B cell (primary cell): ENCODE measurements at regions not wholly inside any gene's neighbourhood (a gene's known extent, or its start where the extent isn't known, plus 50 kb on each side); places are given as distances from the start of the nearest gene placed in this dataset.

ENCODE experiments used
- ATAC-seq: fragments of 200-7000 bp; cut with Tn5 transposase; one replicate; pipeline ENCODE4 v1.10.0; 2021; ENCODE audit warnings: low read depth, mild to moderate bottlenecking, moderate number of reproducible peaks, moderate library complexity
- CTCF ChIA-PET: fragments of 350-600 bp; sonication (Branson Sonifier 250); formaldehyde crosslinking; loops from one replicate; lab custom pipeline; 2021; ENCODE audit warnings: antibody characterized with exemption, inconsistent platforms; lab: Charles Lee
- POLR2A ChIA-PET: fragments of 350-600 bp; sonication (Branson Sonifier 250); formaldehyde crosslinking; loops from one replicate; lab custom pipeline; 2021; ENCODE audit warnings: antibody characterized with exemption; lab: Charles Lee
- DNase-seq: peaks from one replicate; pipeline ENCODE4 v3.0.0; 2013
- H2AFZ ChIP-seq: 2 replicates; pipeline ENCODE4 v1.6.1; 2012; ENCODE audit warnings: mild to moderate bottlenecking, low read depth, low read length; ENCODE audit not compliant: insufficient read depth, poor library complexity, severe bottlenecking
- H3K27ac ChIP-seq, 2 donors: 1 replicate in 1 of 2; 2 replicates in 1 of 2; pipeline ENCODE4 v1.5.1; 2012 to 2013; ENCODE audit warnings: low read length in 2 of 2, mild to moderate bottlenecking in 2 of 2, moderate library complexity in 1 of 2
- H3K27me3 ChIP-seq, 4 experiments: fragments of 200-600 bp in 1 of 4; sonication (generic) in 1 of 4; replicated peaks in 1 of 4; 1 replicate in 2 of 4; 2 replicates in 2 of 4; pipeline versions ENCODE4 v1.6.1 to v1.7.0; 2013 to 2016; ENCODE audit warnings: low read length in 3 of 4, mild to moderate bottlenecking in 2 of 4, mixed read lengths in 1 of 4, moderate library complexity in 1 of 4; ENCODE audit not compliant: insufficient read depth in 4 of 4, control insufficient read depth in 3 of 4; ENCODE audit errors: control extremely low read depth in 1 of 4
- H3K36me3 ChIP-seq, 2 experiments: replicated peaks in 1 of 2; 1 replicate in 1 of 2; 2 replicates in 1 of 2; pipeline versions ENCODE4 v1.6.1 to v1.7.1; 2013; ENCODE audit warnings: low read length in 1 of 2; ENCODE audit not compliant: insufficient read depth in 2 of 2, control insufficient read depth in 1 of 2; ENCODE audit errors: control extremely low read depth in 1 of 2, extremely low read depth in 1 of 2
- H3K4me1 ChIP-seq, 2 donors: fragments of 200-600 bp in 1 of 2; sonication (generic) in 1 of 2; 1 replicate in 1 of 2; 2 replicates in 1 of 2; pipeline versions ENCODE4 v1.5.1 to v1.6.1; 2013 to 2017; ENCODE audit warnings: low read length in 2 of 2; ENCODE audit not compliant: control insufficient read depth in 2 of 2, insufficient read depth in 2 of 2
- H3K4me2 ChIP-seq: replicated peaks from 2 replicates; pipeline ENCODE3; 2012; ENCODE audit warnings: mild to moderate bottlenecking, low read depth, low read length; ENCODE audit not compliant: poor library complexity, severe bottlenecking
- H3K4me3 ChIP-seq, 5 experiments: fragments of 200-600 bp in 1 of 5; sonication (generic) in 1 of 5; 1 replicate in 3 of 5; 2 replicates in 2 of 5; pipeline versions ENCODE4 v1.5.1 to v1.7.0; 2011 to 2016; ENCODE audit warnings: low read length in 4 of 5, mild to moderate bottlenecking in 4 of 5, low read depth in 2 of 5, control low read depth in 1 of 5, moderate library complexity in 1 of 5; ENCODE audit not compliant: insufficient read depth in 1 of 5; ENCODE audit errors: control extremely low read depth in 1 of 5, extremely low read depth in 1 of 5
- H3K79me2 ChIP-seq: fragments of 200-600 bp; sonication (generic); one replicate; pipeline ENCODE4 v1.6.0; 2016; ENCODE audit warnings: low read length; ENCODE audit not compliant: control insufficient read depth, insufficient read depth
- H3K9ac ChIP-seq: fragments of 200-600 bp; sonication (generic); 2 replicates; pipeline ENCODE4 v1.6.1; 2017; ENCODE audit warnings: mild to moderate bottlenecking, low read length, moderate library complexity
- H3K9me3 ChIP-seq, 3 donors: one replicate each; pipeline versions ENCODE4 v1.6.1 to v1.7.1; 2013; ENCODE audit warnings: low read length in 2 of 3; ENCODE audit not compliant: control insufficient read depth in 2 of 3, insufficient read depth in 1 of 3; ENCODE audit errors: control extremely low read depth in 1 of 3
- H4K20me1 ChIP-seq: 2 replicates; pipeline ENCODE4 v1.6.0; 2012; ENCODE audit warnings: mild to moderate bottlenecking, low read length; ENCODE audit not compliant: insufficient read depth, control insufficient read depth, poor library complexity, severe bottlenecking
- H3K27ac Mint-ChIP-seq: one replicate; pipeline ENCODE4 v1.8.0; 2021; ENCODE audit warnings: mixed read lengths
- H3K27me3 Mint-ChIP-seq: one replicate; pipeline ENCODE4 v1.8.0; 2021; ENCODE audit warnings: mixed read lengths
- H3K4me1 Mint-ChIP-seq: one replicate; pipeline ENCODE4 v1.8.0; 2021; ENCODE audit warnings: mixed read lengths
- H3K4me3 Mint-ChIP-seq: one replicate; pipeline ENCODE4 v1.8.0; 2021; ENCODE audit warnings: mixed read lengths
- H3K9me3 Mint-ChIP-seq: one replicate; pipeline ENCODE4 v1.8.0; 2022; ENCODE audit warnings: mixed read lengths; ENCODE audit not compliant: insufficient read depth
- CTCF ChIP-seq: fragments of 200-600 bp; IDR thresholded peaks from one replicate; pipeline ENCODE4 v1.8.0; 2022; ENCODE audit warnings: antibody characterized with exemption, mild to moderate bottlenecking
- EZH2 ChIP-seq: IDR thresholded peaks from 2 replicates; pipeline ENCODE4 v1.6.1; 2012; ENCODE audit warnings: borderline replicate concordance, low read depth, mild to moderate bottlenecking, moderate library complexity, low read length; ENCODE audit not compliant: insufficient read depth, poor library complexity, severe bottlenecking
- WGBS: methylation state at CpG from one replicate; pipeline ENCODE4 v1.1.5; 2013; ENCODE audit warnings: missing lambda C conversion rate; ENCODE audit not compliant: insufficient coverage; 5-methylcytosine and 5-hydroxymethylcytosine counted together
- intact Hi-C: fragments of 100-400 bp; cut with micrococcal nuclease; formaldehyde crosslinking; loops from one replicate; pipeline ENCODE4 v1.10.0; 2022

- CTCF ChIA-PET = no interaction called here
Observed at GRCh38 chr4:66279084-66279483, 608.8 kb upstream of the EPHA5 start.

GRCh38 chr4:66275411-66276038 lies 605.2 kb upstream of the EPHA5 start:
- Histone ChIP-seq H3K27me3 (no peaks in the 10 kb centered on the region), H2AFZ (no peak overlapping the region), H3K4me2 (no peak overlapping the region), H3K27ac (no peak overlapping the region), H3K9me3 (no peaks in the 10 kb centered on the region), H3K9ac (no peak overlapping the region), H3K4me3 (no peak overlapping the region), H3K4me1 (no peaks in the 10 kb centered on the region), H3K36me3 (no peaks in the 10 kb centered on the region), H4K20me1 (no peaks in the 10 kb centered on the region), H3K79me2 (no peaks in the 10 kb centered on the region)
- H3K4me1 Mint-ChIP-seq = no peaks in the 10 kb centered on the region
- 78% methylated on average over 4 of the region's 4 CpGs for WGBS
- peaks cover 5% of the 10 kb centered on the region for H3K9me3 Mint-ChIP-seq
- no peak for TF ChIP-seq CTCF
- TF ChIP-seq EZH2 = no peak
- POLR2A ChIA-PET = no interaction called here
- ATAC-seq (no peak), DNase-seq (no peak)
- H3K4me3 Mint-ChIP-seq = no peak overlapping the region
- no peaks in the 10 kb centered on the region for H3K27me3 Mint-ChIP-seq
- intact Hi-C loops = no loop called here
- H3K27ac Mint-ChIP-seq = no peak overlapping the region
- CTCF ChIA-PET = no interaction called here

More at GRCh38 chr4:66279084-66279483, 608.8 kb upstream of the EPHA5 start:
- 100% methylated on average over 1 of the region's 1 CpG for WGBS
- intact Hi-C loops = no loop called here
- H3K27me3 Mint-ChIP-seq = no peaks in the 10 kb centered on the region
- no peak overlapping the region for H3K4me3 ChIP-seq
- no peak for TF ChIP-seq CTCF
- TF ChIP-seq EZH2 = no peak
- H3K4me1 Mint-ChIP-seq = no peaks in the 10 kb centered on the region
- H4K20me1 ChIP-seq = no peaks in the 10 kb centered on the region
- peaks cover 2% of the 10 kb centered on the region for H3K9me3 Mint-ChIP-seq
- no peaks in the 10 kb centered on the region for H3K79me2 ChIP-seq
- no peak overlapping the region for H3K4me3 Mint-ChIP-seq
- ATAC-seq (no peak), DNase-seq (no peak)
- H3K4me2 ChIP-seq = no peak overlapping the region
- no peaks in the 10 kb centered on the region for H3K36me3 ChIP-seq
- no peaks in the 10 kb centered on the region for H3K4me1 ChIP-seq
- no peak overlapping the region for H3K27ac ChIP-seq
- no peak overlapping the region for H3K9ac ChIP-seq
- no peak overlapping the region for H3K27ac Mint-ChIP-seq
- H2AFZ ChIP-seq = no peak overlapping the region
- no peaks in the 10 kb centered on the region for H3K9me3 ChIP-seq
- POLR2A ChIA-PET = no interaction called here
- no peaks in the 10 kb centered on the region for H3K27me3 ChIP-seq
